Panc1 (cell line): ENCODE measurements at regions not wholly inside any gene's neighbourhood (a gene's known extent, or its start where the extent isn't known, plus 50 kb on each side); places are given as distances from the start of the nearest gene placed in this dataset.

Experiments used
- ATAC-seq: fragments of 200-7000 bp; cut with Tn5 transposase; 2 replicates; pipeline ENCODE4 v1.9.1; 2020; ENCODE audit warnings: mild to moderate bottlenecking, moderate library complexity
- BruUV-seq: library from RNA; stranded (reverse); fragments of 400-500 nt; replicated peaks from 2 replicates; lab custom pipeline; 2021; lab: Mats Ljungman, UMichigan
- CTCF ChIA-PET: fragments of 300-600 bp; sonication (Branson Sonifier 250); formaldehyde crosslinking; loops from one replicate; lab custom pipeline; 2022; ENCODE audit warnings: antibody characterized with exemption; lab: Charles Lee
- POLR2A ChIA-PET: fragments of 300-600 bp; sonication (Branson Sonifier 250); formaldehyde crosslinking; loops from one replicate; lab custom pipeline; 2022; ENCODE audit warnings: antibody characterized with exemption; lab: Charles Lee
- DNase-seq: peaks from one replicate; pipeline ENCODE4 v3.0.0-alpha.2; 2010; ENCODE audit warnings: low read depth, low spot score
- H3K27ac ChIP-seq: 2 replicates; pipeline ENCODE4 v1.5.1; 2011; ENCODE audit warnings: mild to moderate bottlenecking, low read length, inconsistent platforms
- H3K27me3 ChIP-seq: fragments of 200-500 bp; sonication (Bioruptor generic); 2 replicates; pipeline ENCODE4 v1.6.0; 2014; ENCODE audit warnings: low read length, inconsistent platforms; ENCODE audit not compliant: control insufficient read depth, insufficient read depth
- H3K36me3 ChIP-seq: fragments of 200-500 bp; sonication (Bioruptor generic); 2 replicates; pipeline ENCODE4 v1.5.1; 2014; ENCODE audit warnings: inconsistent platforms, mild to moderate bottlenecking, low read length, moderate library complexity; ENCODE audit not compliant: control insufficient read depth, insufficient read depth
- H3K4me1 ChIP-seq: 2 replicates; pipeline ENCODE4 v1.5.1; 2011; ENCODE audit warnings: inconsistent platforms, mild to moderate bottlenecking, low read length, moderate library complexity; ENCODE audit not compliant: control insufficient read depth, insufficient read depth
- H3K4me3 ChIP-seq, 2 experiments: 2 replicates each; pipeline ENCODE4 v1.5.1; 2011 to 2012; ENCODE audit warnings: low read depth in 2 of 2, low read length in 2 of 2, mild to moderate bottlenecking in 2 of 2, inconsistent platforms in 1 of 2, moderate library complexity in 1 of 2
- H3K9me3 ChIP-seq: fragments of 200-500 bp; sonication (Bioruptor generic); 2 replicates; pipeline ENCODE4 v1.5.1; 2014; ENCODE audit warnings: low read depth, mild to moderate bottlenecking, inconsistent platforms, low read length, moderate library complexity; ENCODE audit not compliant: control insufficient read depth, insufficient read depth
- CTCF ChIP-seq: fragments of 450-650 bp; IDR thresholded peaks from 2 replicates; pipeline ENCODE4 v1.5.1; 2017; ENCODE audit warnings: mild to moderate bottlenecking
- POLR2AphosphoS5 ChIP-seq: IDR thresholded peaks from 2 replicates; pipeline ENCODE4 v1.6.1; 2012; ENCODE audit warnings: mild to moderate bottlenecking, low read depth, low read length, moderate library complexity
- REST ChIP-seq, 2 experiments: IDR thresholded peaks; 2 replicates each; pipeline ENCODE4 v1.6.1; 2011 to 2012; ENCODE audit warnings: low read depth in 2 of 2, control low read depth in 1 of 2, low read length in 1 of 2, mild to moderate bottlenecking in 1 of 2, moderate library complexity in 1 of 2; ENCODE audit not compliant: insufficient read depth in 1 of 2
- SIN3A ChIP-seq: IDR thresholded peaks from 2 replicates; pipeline ENCODE4 v1.6.1; 2012; ENCODE audit warnings: low read depth, mild to moderate bottlenecking, low read length, moderate library complexity, borderline replicate concordance; ENCODE audit not compliant: insufficient read depth
- TCF7L2 ChIP-seq: IDR thresholded peaks from 2 replicates; pipeline ENCODE4 v1.6.1; 2011; ENCODE audit warnings: mild to moderate bottlenecking, low read depth, low read length, inconsistent platforms
- in situ Hi-C: cut with HindIII; loops from 2 replicates; pipeline ENCODE4 v1.10.0; 2016; ENCODE audit warnings: low sequenced_read_pairs, low pct_unique_long_range_greater_than_20kb
- intact Hi-C: fragments of 100-400 bp; cut with micrococcal nuclease; formaldehyde crosslinking; loops from one replicate; pipeline ENCODE4 v1.10.0; 2022; ENCODE audit not compliant: unreplicated experiment

- Histone ChIP-seq H3K36me3 (no peaks in the 10 kb centered on the region), H3K4me3 (no peak overlapping the region), H3K27ac (no peak overlapping the region), H3K4me1 (no peaks in the 10 kb centered on the region), H3K9me3 (no peaks in the 10 kb centered on the region), H3K27me3 (no peaks in the 10 kb centered on the region; the same call in 1 of the 2 replicates)
- DNase-seq (no peak), ATAC-seq (no peak)
- TF ChIP-seq CTCF (no peak), POLR2AphosphoS5 (no peak), REST (IDR thresholded peaks at IDR 0.05; ENCODE audit: insufficient read depth in 1 of 2, low read depth in 2 of 2, low read length in 1 of 2) (no peak), TCF7L2 (no peak), SIN3A (no peak)
- in situ Hi-C loops = no loop called here
- ChIA-PET CTCF (no interaction called here), POLR2A (no interaction called here)
- intact Hi-C loops = loop anchor here (10.0 kb wide), 1 partner anchor 287 kb away; no protein-coding TSS in a partner anchor
- no TSS peak for BruUV-seq
Observed at GRCh38 chr6:79862126-79862525, 85.2 kb downstream of the ELOVL4 start.

DNA sequence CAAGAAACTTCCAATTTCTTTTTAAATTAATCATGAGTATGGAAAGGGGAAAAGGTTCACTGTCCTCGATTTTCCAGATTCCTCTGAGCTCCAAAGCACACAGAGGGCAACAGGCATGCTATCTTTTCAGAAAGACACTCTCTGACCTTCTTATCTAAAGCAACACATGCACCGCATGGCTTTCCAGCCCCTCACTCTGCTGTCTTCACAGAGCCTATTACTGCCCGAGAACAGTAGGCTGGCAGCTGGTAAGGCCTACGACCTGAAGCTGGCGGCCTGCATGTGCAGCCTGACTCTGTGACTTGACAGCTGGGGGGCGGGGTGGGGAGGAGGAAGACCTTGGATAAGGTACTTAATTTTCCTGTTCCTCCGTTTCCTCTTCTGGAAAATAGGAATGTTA lies 86.3 kb downstream of the ELOVL4 start:
- Histone ChIP-seq H3K4me1 (no peaks in the 10 kb centered on the region), H3K9me3 (no peaks in the 10 kb centered on the region), H3K36me3 (no peaks in the 10 kb centered on the region), H3K27me3 (no peaks in the 10 kb centered on the region; the same call in 1 of the 2 replicates), H3K4me3 (no peak overlapping the region), H3K27ac (no peak overlapping the region)
- intact Hi-C loops = loop anchor here (10.0 kb wide), 1 partner anchor 286 kb away; no protein-coding TSS in a partner anchor
- no peak for TF ChIP-seq REST (IDR thresholded peaks at IDR 0.05; ENCODE audit: insufficient read depth in 1 of 2, low read depth in 2 of 2, low read length in 1 of 2)
- no peak for TF ChIP-seq POLR2AphosphoS5
- TF ChIP-seq CTCF = no peak
- in situ Hi-C loops = no loop called here
- ChIA-PET CTCF (interaction anchor here (0.7 kb wide), 1 partner anchor 19 kb away, joined by 4 read pairs; no protein-coding TSS in a partner anchor), POLR2A (no interaction called here)
- ATAC-seq (no peak), DNase-seq (no peak)
- no TSS peak for BruUV-seq
